ENCODE measurements at regions not wholly inside any gene's neighbourhood (a gene's known extent, or its start where the extent isn't known, plus 50 kb on each side); places are given as distances from the start of the nearest gene placed in this dataset.
A peak's percentile ranks its signal among the peaks of the same experiment; 100 is the strongest.
"Not testable (repeated sequence)": the region's sequence is repeated elsewhere in the genome, so short reads cannot be mapped to it uniquely, and the experiment has no call there.

- DNase-seq (ENCODE audit: low read depth in 4 of 4, low spot score in 2 of 4) = no peak
These were observed 115.5 kb downstream of the BUB3 start for GRCh38 chr10:123269675-123270074.

GRCh38 chr10:123270221-123270620 lies 116.0 kb downstream of the BUB3 start:
- no peak for DNase-seq (ENCODE audit: low read depth in 4 of 4, low spot score in 2 of 4)

GRCh38 chr10:123270806-123271205 lies 116.6 kb downstream of the BUB3 start:
- DNase-seq (ENCODE audit: low read depth in 4 of 4, low spot score in 2 of 4) = no peak

GRCh38 chr10:123272171-123272570 lies 118.0 kb downstream of the BUB3 start:
- no peak for DNase-seq (ENCODE audit: low read depth in 4 of 4, low spot score in 2 of 4)

GRCh38 chr10:123274306-123275135 lies 120.3 kb downstream of the BUB3 start:
- peak in 1 of 4 donors; percentile 21 for DNase-seq (ENCODE audit: low read depth in 4 of 4, low spot score in 2 of 4)

- DNase-seq (ENCODE audit: low read depth in 4 of 4, low spot score in 2 of 4) = peak in 1 of 4 donors; percentile 16
These were observed 120.9 kb downstream of the BUB3 start for GRCh38 chr10:123275136-123275564.

GRCh38 chr10:123278445-123278844 lies 124.2 kb downstream of the BUB3 start:
- DNase-seq (ENCODE audit: low read depth in 4 of 4, low spot score in 2 of 4) = no peak

GRCh38 chr10:123283371-123283770 lies 129.2 kb downstream of the BUB3 start:
- not testable (repeated sequence) for DNase-seq (ENCODE audit: low read depth in 4 of 4, low spot score in 2 of 4)

GRCh38 chr10:123284022-123284421 lies 129.8 kb downstream of the BUB3 start:
- DNase-seq (ENCODE audit: low read depth in 4 of 4, low spot score in 2 of 4) = no peak

GRCh38 chr10:123287594-123288247 lies 133.5 kb downstream of the BUB3 start:
- no peak for DNase-seq (ENCODE audit: low read depth in 4 of 4, low spot score in 2 of 4)

GRCh38 chr10:123289432-123289831 lies 135.2 kb downstream of the BUB3 start:
- no peak for DNase-seq (ENCODE audit: low read depth in 4 of 4, low spot score in 2 of 4)

GRCh38 chr10:123294109-123294508 lies 139.9 kb downstream of the BUB3 start:
- no peak for DNase-seq (ENCODE audit: low read depth in 4 of 4, low spot score in 2 of 4)

- DNase-seq (ENCODE audit: low read depth in 4 of 4, low spot score in 2 of 4) = no peak
These were observed 140.7 kb downstream of the BUB3 start for GRCh38 chr10:123294886-123295285.

GRCh38 chr10:123295644-123296043 lies 141.4 kb downstream of the BUB3 start:
- no peak for DNase-seq (ENCODE audit: low read depth in 4 of 4, low spot score in 2 of 4)

GRCh38 chr10:123297175-123297574 lies 143.0 kb downstream of the BUB3 start:
- DNase-seq (ENCODE audit: low read depth in 4 of 4, low spot score in 2 of 4) = no peak

- DNase-seq (ENCODE audit: low read depth in 4 of 4, low spot score in 2 of 4) = no peak
These were observed 144.4 kb downstream of the BUB3 start for GRCh38 chr10:123298583-123298982.

GRCh38 chr10:123299598-123299997 lies 145.4 kb downstream of the BUB3 start:
- no peak for DNase-seq (ENCODE audit: low read depth in 4 of 4, low spot score in 2 of 4)

- DNase-seq (ENCODE audit: low read depth in 4 of 4, low spot score in 2 of 4) = peak in 2 of 4 donors; percentile 15 to 40
These were observed 147.1 kb downstream of the BUB3 start for GRCh38 chr10:123301077-123301857.

- DNase-seq (ENCODE audit: low read depth in 4 of 4, low spot score in 2 of 4) = no peak
These were observed 149.6 kb downstream of the BUB3 start for GRCh38 chr10:123303581-123304337.

GRCh38 chr10:123305671-123306070 lies 151.5 kb downstream of the BUB3 start:
- DNase-seq (ENCODE audit: low read depth in 4 of 4, low spot score in 2 of 4) = no peak
